Liver (tissue), 8 donors: ENCODE measurements at regions not wholly inside any gene's neighbourhood (a gene's known extent, or its start where the extent isn't known, plus 50 kb on each side); places are given as distances from the start of the nearest gene placed in this dataset.

Source experiments
- DNase-seq: peaks from one replicate; pipeline ENCODE4 v3.0.0-alpha.2; 2017; ENCODE audit warnings: low spot score
- H3K27ac ChIP-seq, 2 donors: one replicate each; pipeline ENCODE4 v1.7.0; 2013; ENCODE audit warnings: inconsistent platforms in 2 of 2, low read length in 2 of 2, control low read depth in 1 of 2, low read depth in 1 of 2, mild to moderate bottlenecking in 1 of 2
- H3K27me3 ChIP-seq, 4 donors: one replicate each; pipeline versions ENCODE4 v1.6.1 to v1.7.0; 2013; ENCODE audit warnings: low read length in 3 of 4, inconsistent platforms in 1 of 4, mild to moderate bottlenecking in 1 of 4, moderate library complexity in 1 of 4; ENCODE audit not compliant: control insufficient read depth in 4 of 4, insufficient read depth in 4 of 4
- H3K36me3 ChIP-seq, 4 donors: one replicate each; pipeline versions ENCODE4 v1.6.1 to v1.7.0; 2013; ENCODE audit warnings: low read length in 3 of 4, mild to moderate bottlenecking in 3 of 4, low read depth in 1 of 4, moderate library complexity in 1 of 4; ENCODE audit not compliant: control insufficient read depth in 4 of 4, insufficient read depth in 3 of 4
- H3K4me1 ChIP-seq, 4 donors: one replicate each; pipeline versions ENCODE4 v1.6.1 to v1.7.0; 2013; ENCODE audit warnings: low read length in 3 of 4, mild to moderate bottlenecking in 3 of 4, moderate library complexity in 1 of 4; ENCODE audit not compliant: control insufficient read depth in 4 of 4, insufficient read depth in 4 of 4
- H3K4me3 ChIP-seq, 3 donors: one replicate each; pipeline versions ENCODE4 v1.6.1 to v1.7.0; 2013; ENCODE audit warnings: low read length in 3 of 3, control low read depth in 1 of 3, low read depth in 1 of 3, mild to moderate bottlenecking in 1 of 3
- H3K9ac ChIP-seq, 2 donors: one replicate each; pipeline ENCODE4 v1.7.0; 2013; ENCODE audit warnings: low read length in 2 of 2, mild to moderate bottlenecking in 2 of 2, moderate library complexity in 2 of 2, control low read depth in 1 of 2, low read depth in 1 of 2
- H3K9me3 ChIP-seq, 4 donors: one replicate each; pipeline versions ENCODE4 v1.6.1 to v1.7.0; 2013; ENCODE audit warnings: low read length in 3 of 4; ENCODE audit not compliant: control insufficient read depth in 4 of 4
- EGR1 ChIP-seq, 2 donors: IDR thresholded peaks; 2 replicates each; pipeline ENCODE4 v1.6.1; 2016 to 2018; ENCODE audit warnings: antibody characterized with exemption in 2 of 2, low read depth in 2 of 2
- FOXA1 ChIP-seq: IDR thresholded peaks from 2 replicates; pipeline ENCODE4 v1.6.1; 2016; ENCODE audit warnings: antibody characterized with exemption
- FOXA2 ChIP-seq: IDR thresholded peaks from 2 replicates; pipeline ENCODE4 v1.6.1; 2016; ENCODE audit warnings: antibody characterized with exemption
- GABPA ChIP-seq, 2 donors: IDR thresholded peaks in 1 of 2; conservative IDR thresholded peaks in 1 of 2; 2 replicates each; pipeline ENCODE4 v1.6.1; 2016; ENCODE audit warnings: antibody characterized with exemption in 2 of 2, mild to moderate bottlenecking in 1 of 2, moderate library complexity in 1 of 2
- HNF4A ChIP-seq, 2 donors: conservative IDR thresholded peaks; 2 replicates each; pipeline ENCODE4 v1.6.1; 2016; ENCODE audit warnings: antibody characterized with exemption in 2 of 2, mild to moderate bottlenecking in 2 of 2
- HNF4G ChIP-seq: IDR thresholded peaks from 2 replicates; pipeline ENCODE4 v1.6.1; 2016; ENCODE audit warnings: antibody characterized with exemption
- JUND ChIP-seq, 2 donors: IDR thresholded peaks; 2 replicates each; pipeline ENCODE4 v1.6.1; 2016; ENCODE audit warnings: antibody characterized with exemption in 2 of 2
- RAD21 ChIP-seq, 2 donors: IDR thresholded peaks; 2 replicates each; pipeline ENCODE4 v1.6.1; 2016; ENCODE audit warnings: antibody characterized with exemption in 2 of 2, mild to moderate bottlenecking in 2 of 2
- RXRA ChIP-seq, 2 donors: IDR thresholded peaks; 2 replicates each; pipeline ENCODE4 v1.6.1; 2017 to 2018; ENCODE audit warnings: antibody characterized with exemption in 2 of 2, mild to moderate bottlenecking in 1 of 2
- TAF1 ChIP-seq: conservative IDR thresholded peaks from 2 replicates; pipeline ENCODE4 v1.6.1; 2016; ENCODE audit warnings: antibody characterized with exemption, mild to moderate bottlenecking
- YY1 ChIP-seq: IDR thresholded peaks from 2 replicates; pipeline ENCODE4 v1.6.1; 2016; ENCODE audit warnings: antibody characterized with exemption, mild to moderate bottlenecking
- WGBS: extraction: QIAGEN DNeasy Blood & Tissue Kit; methylation state at CpG from one replicate; pipeline ENCODE4 v1.1.7; 2013; 5-methylcytosine and 5-hydroxymethylcytosine counted together
- TF ChIP-seq, protein P1 (sequence below): IDR thresholded peaks from 2 replicates; pipeline ENCODE4 v1.6.1; 2016; ENCODE audit warnings: antibody characterized with exemption
- TF ChIP-seq, protein P2 (sequence below): IDR thresholded peaks from 2 replicates; pipeline ENCODE4 v1.6.1; 2016; ENCODE audit warnings: antibody characterized with exemption
- TF ChIP-seq, protein P3 (sequence below): IDR thresholded peaks from 2 replicates; pipeline ENCODE4 v1.6.1; 2016; ENCODE audit warnings: antibody characterized with exemption
- TF ChIP-seq, protein P4 (sequence below): IDR thresholded peaks from 2 replicates; pipeline ENCODE4 v1.6.1; 2016; ENCODE audit warnings: antibody characterized with exemption, mild to moderate bottlenecking
- TF ChIP-seq, protein P5 (sequence below): fragments of 150-350 bp; IDR thresholded peaks from 2 replicates; pipeline ENCODE4 v1.5.1; 2017; ENCODE audit warnings: improper control_type of control experiment, low read depth, low read length; ENCODE audit not compliant: missing input control
- donor health status: healthy.
- donor health status: healthy.
- donor health status: healthy.
- donor health status: healthy.
- donor health status: healthy.

DNA sequence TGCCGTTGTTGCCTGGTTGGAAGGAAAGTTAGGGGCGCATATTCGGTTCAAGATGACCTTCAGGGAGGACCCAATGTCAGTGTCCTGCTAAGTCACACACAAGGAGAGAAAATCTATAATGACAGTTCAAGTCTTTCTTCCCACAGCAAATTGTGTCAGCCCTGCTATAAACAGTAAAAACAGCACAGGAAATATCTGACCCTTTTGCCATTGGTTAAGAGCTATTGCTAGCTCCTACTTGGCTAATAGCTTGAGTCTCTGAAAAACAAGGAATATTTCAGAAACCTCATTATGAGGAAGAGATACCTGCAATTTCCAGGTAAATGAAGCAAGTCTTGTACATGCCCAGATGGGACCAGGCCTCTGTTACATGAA is 175.6 kb downstream of the SKIDA1 start:
- Histone ChIP-seq H3K36me3 (no peaks in the 10 kb centered on the region), H3K9ac (no peak overlapping the region), H3K27ac (no peak overlapping the region), H3K4me1 (no peaks in the 10 kb centered on the region), H3K27me3 (no peaks in the 10 kb centered on the region), H3K9me3 (peaks cover 0 to 2% (median 0%) of the 10 kb centered on the region in 4 donors), H3K4me3 (no peak overlapping the region)
- TF ChIP-seq YY1 (no peak), HNF4A (conservative IDR thresholded peaks at IDR 0.05) (no peak), GABPA (IDR thresholded peaks at IDR 0.05 in 1 of 2, conservative IDR thresholded peaks at IDR 0.05 in 1 of 2) (no peak), RAD21 (IDR thresholded peaks at IDR 0.05) (no peak), HNF4G (no peak)
- TF ChIP-seq, protein P1, sequence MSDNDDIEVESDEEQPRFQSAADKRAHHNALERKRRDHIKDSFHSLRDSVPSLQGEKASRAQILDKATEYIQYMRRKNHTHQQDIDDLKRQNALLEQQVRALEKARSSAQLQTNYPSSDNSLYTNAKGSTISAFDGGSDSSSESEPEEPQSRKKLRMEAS, result no peak
- TF ChIP-seq, protein P2, sequence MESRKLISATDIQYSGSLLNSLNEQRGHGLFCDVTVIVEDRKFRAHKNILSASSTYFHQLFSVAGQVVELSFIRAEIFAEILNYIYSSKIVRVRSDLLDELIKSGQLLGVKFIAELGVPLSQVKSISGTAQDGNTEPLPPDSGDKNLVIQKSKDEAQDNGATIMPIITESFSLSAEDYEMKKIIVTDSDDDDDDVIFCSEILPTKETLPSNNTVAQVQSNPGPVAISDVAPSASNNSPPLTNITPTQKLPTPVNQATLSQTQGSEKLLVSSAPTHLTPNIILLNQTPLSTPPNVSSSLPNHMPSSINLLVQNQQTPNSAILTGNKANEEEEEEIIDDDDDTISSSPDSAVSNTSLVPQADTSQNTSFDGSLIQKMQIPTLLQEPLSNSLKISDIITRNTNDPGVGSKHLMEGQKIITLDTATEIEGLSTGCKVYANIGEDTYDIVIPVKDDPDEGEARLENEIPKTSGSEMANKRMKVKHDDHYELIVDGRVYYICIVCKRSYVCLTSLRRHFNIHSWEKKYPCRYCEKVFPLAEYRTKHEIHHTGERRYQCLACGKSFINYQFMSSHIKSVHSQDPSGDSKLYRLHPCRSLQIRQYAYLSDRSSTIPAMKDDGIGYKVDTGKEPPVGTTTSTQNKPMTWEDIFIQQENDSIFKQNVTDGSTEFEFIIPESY, result no peak
- WGBS, result 51% methylated on average over 3 of the region's 3 CpGs
- DNase-seq, result no peak

DNA sequence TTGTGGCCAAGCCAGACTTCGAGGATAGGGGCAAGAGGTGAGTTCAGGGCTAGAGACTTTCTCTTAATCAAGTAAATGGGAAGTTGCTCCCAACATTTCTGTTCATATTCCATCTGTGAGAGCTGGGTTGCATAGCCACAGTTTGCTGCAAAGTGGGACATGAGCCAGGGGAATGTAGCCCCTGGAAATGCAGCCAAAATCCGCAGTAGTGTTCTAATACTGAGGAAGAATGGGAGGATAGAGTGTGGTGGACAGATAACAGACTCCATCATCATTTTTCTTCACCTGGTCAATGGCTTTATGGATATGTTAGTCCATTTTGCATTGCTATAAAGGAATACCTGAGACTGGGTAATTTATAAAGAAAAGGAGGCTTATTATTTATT is 177.7 kb downstream of the SKIDA1 start:
- no peak overlapping the region for H3K4me3 ChIP-seq
- no peak for DNase-seq
- WGBS, result 88% methylated on average over 2 of the region's 2 CpGs
- H3K27ac ChIP-seq, result no peak overlapping the region
- no peaks in the 10 kb centered on the region for H3K27me3 ChIP-seq
- no peaks in the 10 kb centered on the region for H3K4me1 ChIP-seq
- no peaks in the 10 kb centered on the region for H3K36me3 ChIP-seq
- peaks cover 0 to 2% (median 0%) of the 10 kb centered on the region in 4 donors for H3K9me3 ChIP-seq
- no peak overlapping the region for H3K9ac ChIP-seq
- no peak for TF ChIP-seq JUND (IDR thresholded peaks at IDR 0.05)
- no peak for TF ChIP-seq EGR1 (IDR thresholded peaks at IDR 0.05; ENCODE audit: low read depth in 2 of 2)
- TF ChIP-seq FOXA2, result no peak
- TF ChIP-seq RXRA (IDR thresholded peaks at IDR 0.05), result no peak

DNA sequence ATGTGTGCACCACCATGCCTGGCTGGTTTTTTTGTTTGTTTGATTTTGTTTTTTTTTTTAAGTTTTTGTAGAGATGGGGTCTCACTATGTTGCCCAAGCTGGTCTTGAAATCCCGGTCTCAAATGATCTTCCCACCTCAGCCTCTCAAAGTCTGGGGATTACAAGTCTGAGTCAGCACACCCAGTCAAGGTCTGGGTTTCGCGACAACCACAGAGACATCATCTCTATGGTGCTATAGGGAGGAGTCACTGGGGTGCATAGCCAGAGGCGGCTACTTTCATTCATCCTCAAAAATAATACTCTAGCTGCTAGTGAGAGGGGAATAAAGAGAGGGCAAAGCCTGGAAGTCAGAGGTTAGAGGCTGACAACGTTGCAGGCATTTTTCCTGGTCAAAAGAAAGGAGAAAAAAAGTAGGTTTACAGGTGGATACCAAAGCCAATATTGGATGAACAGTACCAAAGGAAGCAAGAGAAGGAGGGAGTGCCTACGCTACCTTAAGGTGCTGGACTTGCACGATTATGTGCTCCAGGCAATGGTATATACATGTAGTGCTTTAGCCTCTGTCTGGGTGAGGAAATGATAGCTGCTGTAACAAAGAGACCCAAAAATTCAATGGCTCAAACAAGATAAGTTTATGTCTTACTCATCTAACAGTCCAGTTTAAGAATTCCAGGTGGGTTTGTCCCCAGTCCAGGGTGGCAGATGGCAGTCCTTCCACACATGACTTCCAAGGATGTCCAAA is 178.3 kb downstream of the SKIDA1 start:
- Histone ChIP-seq H3K27me3 (no peaks in the 10 kb centered on the region), H3K4me1 (no peaks in the 10 kb centered on the region), H3K27ac (no peak overlapping the region), H3K36me3 (no peaks in the 10 kb centered on the region), H3K9me3 (peaks cover 0 to 2% (median 0%) of the 10 kb centered on the region in 4 donors), H3K9ac (no peak overlapping the region), H3K4me3 (no peak overlapping the region)
- no peak for DNase-seq
- WGBS, result 77% methylated on average over 7 of the region's 7 CpGs
- no peak for TF ChIP-seq RXRA (IDR thresholded peaks at IDR 0.05)
- TF ChIP-seq, protein P3, sequence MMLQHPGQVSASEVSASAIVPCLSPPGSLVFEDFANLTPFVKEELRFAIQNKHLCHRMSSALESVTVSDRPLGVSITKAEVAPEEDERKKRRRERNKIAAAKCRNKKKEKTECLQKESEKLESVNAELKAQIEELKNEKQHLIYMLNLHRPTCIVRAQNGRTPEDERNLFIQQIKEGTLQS, result no peak
- TF ChIP-seq, protein P4, sequence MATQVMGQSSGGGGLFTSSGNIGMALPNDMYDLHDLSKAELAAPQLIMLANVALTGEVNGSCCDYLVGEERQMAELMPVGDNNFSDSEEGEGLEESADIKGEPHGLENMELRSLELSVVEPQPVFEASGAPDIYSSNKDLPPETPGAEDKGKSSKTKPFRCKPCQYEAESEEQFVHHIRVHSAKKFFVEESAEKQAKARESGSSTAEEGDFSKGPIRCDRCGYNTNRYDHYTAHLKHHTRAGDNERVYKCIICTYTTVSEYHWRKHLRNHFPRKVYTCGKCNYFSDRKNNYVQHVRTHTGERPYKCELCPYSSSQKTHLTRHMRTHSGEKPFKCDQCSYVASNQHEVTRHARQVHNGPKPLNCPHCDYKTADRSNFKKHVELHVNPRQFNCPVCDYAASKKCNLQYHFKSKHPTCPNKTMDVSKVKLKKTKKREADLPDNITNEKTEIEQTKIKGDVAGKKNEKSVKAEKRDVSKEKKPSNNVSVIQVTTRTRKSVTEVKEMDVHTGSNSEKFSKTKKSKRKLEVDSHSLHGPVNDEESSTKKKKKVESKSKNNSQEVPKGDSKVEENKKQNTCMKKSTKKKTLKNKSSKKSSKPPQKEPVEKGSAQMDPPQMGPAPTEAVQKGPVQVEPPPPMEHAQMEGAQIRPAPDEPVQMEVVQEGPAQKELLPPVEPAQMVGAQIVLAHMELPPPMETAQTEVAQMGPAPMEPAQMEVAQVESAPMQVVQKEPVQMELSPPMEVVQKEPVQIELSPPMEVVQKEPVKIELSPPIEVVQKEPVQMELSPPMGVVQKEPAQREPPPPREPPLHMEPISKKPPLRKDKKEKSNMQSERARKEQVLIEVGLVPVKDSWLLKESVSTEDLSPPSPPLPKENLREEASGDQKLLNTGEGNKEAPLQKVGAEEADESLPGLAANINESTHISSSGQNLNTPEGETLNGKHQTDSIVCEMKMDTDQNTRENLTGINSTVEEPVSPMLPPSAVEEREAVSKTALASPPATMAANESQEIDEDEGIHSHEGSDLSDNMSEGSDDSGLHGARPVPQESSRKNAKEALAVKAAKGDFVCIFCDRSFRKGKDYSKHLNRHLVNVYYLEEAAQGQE, result no peak
- no peak for TF ChIP-seq GABPA (IDR thresholded peaks at IDR 0.05 in 1 of 2, conservative IDR thresholded peaks at IDR 0.05 in 1 of 2)
- TF ChIP-seq FOXA2, result no peak
- TF ChIP-seq TAF1, result no peak
- no peak for TF ChIP-seq EGR1 (IDR thresholded peaks at IDR 0.05; ENCODE audit: low read depth in 2 of 2)
- TF ChIP-seq HNF4G, result no peak
- TF ChIP-seq, protein P5, sequence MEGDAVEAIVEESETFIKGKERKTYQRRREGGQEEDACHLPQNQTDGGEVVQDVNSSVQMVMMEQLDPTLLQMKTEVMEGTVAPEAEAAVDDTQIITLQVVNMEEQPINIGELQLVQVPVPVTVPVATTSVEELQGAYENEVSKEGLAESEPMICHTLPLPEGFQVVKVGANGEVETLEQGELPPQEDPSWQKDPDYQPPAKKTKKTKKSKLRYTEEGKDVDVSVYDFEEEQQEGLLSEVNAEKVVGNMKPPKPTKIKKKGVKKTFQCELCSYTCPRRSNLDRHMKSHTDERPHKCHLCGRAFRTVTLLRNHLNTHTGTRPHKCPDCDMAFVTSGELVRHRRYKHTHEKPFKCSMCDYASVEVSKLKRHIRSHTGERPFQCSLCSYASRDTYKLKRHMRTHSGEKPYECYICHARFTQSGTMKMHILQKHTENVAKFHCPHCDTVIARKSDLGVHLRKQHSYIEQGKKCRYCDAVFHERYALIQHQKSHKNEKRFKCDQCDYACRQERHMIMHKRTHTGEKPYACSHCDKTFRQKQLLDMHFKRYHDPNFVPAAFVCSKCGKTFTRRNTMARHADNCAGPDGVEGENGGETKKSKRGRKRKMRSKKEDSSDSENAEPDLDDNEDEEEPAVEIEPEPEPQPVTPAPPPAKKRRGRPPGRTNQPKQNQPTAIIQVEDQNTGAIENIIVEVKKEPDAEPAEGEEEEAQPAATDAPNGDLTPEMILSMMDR, result no peak
- TF ChIP-seq, protein P2, result no peak
- TF ChIP-seq, protein P1, result no peak
- TF ChIP-seq JUND (IDR thresholded peaks at IDR 0.05), result no peak
- TF ChIP-seq FOXA1, result no peak
- no peak for TF ChIP-seq HNF4A (conservative IDR thresholded peaks at IDR 0.05)
- TF ChIP-seq RAD21 (IDR thresholded peaks at IDR 0.05), result no peak
- no peak for TF ChIP-seq YY1
